Lower lobe of right lung (tissue), 2 donors: ENCODE measurements at regions not wholly inside any gene's neighbourhood (a gene's known extent, or its start where the extent isn't known, plus 50 kb on each side); places are given as distances from the start of the nearest gene placed in this dataset.
"Not testable (repeated sequence)": the region's sequence is repeated elsewhere in the genome, so short reads cannot be mapped to it uniquely, and the experiment has no call there.

Source experiments
- ATAC-seq, 2 donors: fragments of 200-7000 bp; cut with Tn5 transposase; one replicate each; pipeline ENCODE4 v1.9.1; 2020 to 2022; ENCODE audit warnings: mild to moderate bottlenecking in 2 of 2, moderate library complexity in 2 of 2
- DNase-seq: peaks from one replicate; pipeline ENCODE4 v3.0.0-alpha.2; 2020
- H3K27ac ChIP-seq: fragments of 200-600 bp; one replicate; pipeline ENCODE4 v1.8.0; 2022
- H3K27me3 ChIP-seq: fragments of 200-600 bp; one replicate; pipeline ENCODE4 v1.8.0; 2022; ENCODE audit warnings: low read depth
- H3K36me3 ChIP-seq: fragments of 200-600 bp; one replicate; pipeline ENCODE4 v1.8.0; 2022; ENCODE audit warnings: mild to moderate bottlenecking
- H3K4me1 ChIP-seq: fragments of 200-600 bp; one replicate; pipeline ENCODE4 v1.8.0; 2022
- H3K4me3 ChIP-seq: fragments of 200-600 bp; one replicate; pipeline ENCODE4 v1.8.0; 2022; ENCODE audit warnings: mild to moderate bottlenecking
- H3K9me3 ChIP-seq: fragments of 200-600 bp; one replicate; pipeline ENCODE4 v1.8.0; 2022
- intact Hi-C: fragments of 100-400 bp; cut with DNase I; formaldehyde crosslinking; loops from one replicate; pipeline ENCODE4 v1.11.0; 2022
- TF ChIP-seq, protein P1 (sequence below): fragments of 200-600 bp; IDR thresholded peaks from one replicate; pipeline ENCODE4 v1.8.0; 2022; ENCODE audit warnings: antibody characterized with exemption, mild to moderate bottlenecking
- donor health status: DM: no; HTN: yes; CAD: no; lungs with severe emphysema.

GRCh38 chr10:101280511-101280910, 51.2 kb upstream of the LBX1 start:
- Histone ChIP-seq H3K4me1 (peaks cover 3% of the 10 kb centered on the region), H3K27ac (no peak overlapping the region), H3K4me3 (no peak overlapping the region), H3K27me3 (peaks cover 47% of the 10 kb centered on the region), H3K36me3 (no peaks in the 10 kb centered on the region), H3K9me3 (no peaks in the 10 kb centered on the region)
- no peak for DNase-seq
- intact Hi-C loops = no loop called here
- TF ChIP-seq, protein P1, sequence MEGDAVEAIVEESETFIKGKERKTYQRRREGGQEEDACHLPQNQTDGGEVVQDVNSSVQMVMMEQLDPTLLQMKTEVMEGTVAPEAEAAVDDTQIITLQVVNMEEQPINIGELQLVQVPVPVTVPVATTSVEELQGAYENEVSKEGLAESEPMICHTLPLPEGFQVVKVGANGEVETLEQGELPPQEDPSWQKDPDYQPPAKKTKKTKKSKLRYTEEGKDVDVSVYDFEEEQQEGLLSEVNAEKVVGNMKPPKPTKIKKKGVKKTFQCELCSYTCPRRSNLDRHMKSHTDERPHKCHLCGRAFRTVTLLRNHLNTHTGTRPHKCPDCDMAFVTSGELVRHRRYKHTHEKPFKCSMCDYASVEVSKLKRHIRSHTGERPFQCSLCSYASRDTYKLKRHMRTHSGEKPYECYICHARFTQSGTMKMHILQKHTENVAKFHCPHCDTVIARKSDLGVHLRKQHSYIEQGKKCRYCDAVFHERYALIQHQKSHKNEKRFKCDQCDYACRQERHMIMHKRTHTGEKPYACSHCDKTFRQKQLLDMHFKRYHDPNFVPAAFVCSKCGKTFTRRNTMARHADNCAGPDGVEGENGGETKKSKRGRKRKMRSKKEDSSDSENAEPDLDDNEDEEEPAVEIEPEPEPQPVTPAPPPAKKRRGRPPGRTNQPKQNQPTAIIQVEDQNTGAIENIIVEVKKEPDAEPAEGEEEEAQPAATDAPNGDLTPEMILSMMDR = no peak
- ATAC-seq = no peak

GRCh38 chr10:101280921-101281320, 51.7 kb upstream of the LBX1 start:
- H3K4me1 ChIP-seq, ATAC-seq, H3K9me3 ChIP-seq, H3K4me3 ChIP-seq, H3K36me3 ChIP-seq, intact Hi-C loops, DNase-seq, H3K27ac ChIP-seq: not testable (repeated sequence)
- H3K27me3 ChIP-seq = peaks cover 51% of the 10 kb centered on the region

- Histone ChIP-seq H3K27ac (no peak overlapping the region), H3K27me3 (peaks cover 70% of the 10 kb centered on the region), H3K4me3 (no peak overlapping the region), H3K36me3 (no peaks in the 10 kb centered on the region), H3K4me1 (peaks cover 3% of the 10 kb centered on the region), H3K9me3 (no peaks in the 10 kb centered on the region)
- intact Hi-C loops = no loop called here
- ATAC-seq = no peak
- TF ChIP-seq, protein P1 = no peak
- DNase-seq = no peak
These were observed 53.7 kb upstream of the LBX1 start for GRCh38 chr10:101282947-101283346.

DNA sequence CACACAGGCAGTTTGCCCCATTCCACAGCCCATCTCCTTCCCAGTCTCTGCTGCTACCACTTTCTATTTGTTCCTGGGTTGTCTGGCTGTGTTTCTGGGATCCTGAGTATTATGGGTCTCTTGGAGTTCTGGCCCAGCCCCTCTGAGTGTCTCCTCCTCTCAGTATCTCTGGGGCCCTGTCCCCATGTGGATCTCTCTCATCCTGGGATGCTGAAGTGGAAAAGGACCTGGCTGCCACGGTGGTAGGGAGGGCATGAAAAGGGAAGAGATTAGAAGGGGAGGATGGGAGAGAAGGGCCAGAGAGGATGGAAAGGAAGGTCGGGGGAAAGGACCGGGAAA, 54.5 kb upstream of the LBX1 start:
- H3K27me3 ChIP-seq = peaks cover 76% of the 10 kb centered on the region
- intact Hi-C loops = no loop called here
- peaks cover 3% of the 10 kb centered on the region for H3K4me1 ChIP-seq
- ATAC-seq (no peak), DNase-seq (no peak)
- TF ChIP-seq, protein P1 = no peak
- no peak overlapping the region for H3K4me3 ChIP-seq
- H3K27ac ChIP-seq = no peak overlapping the region
- no peaks in the 10 kb centered on the region for H3K9me3 ChIP-seq
- H3K36me3 ChIP-seq = no peaks in the 10 kb centered on the region

DNA sequence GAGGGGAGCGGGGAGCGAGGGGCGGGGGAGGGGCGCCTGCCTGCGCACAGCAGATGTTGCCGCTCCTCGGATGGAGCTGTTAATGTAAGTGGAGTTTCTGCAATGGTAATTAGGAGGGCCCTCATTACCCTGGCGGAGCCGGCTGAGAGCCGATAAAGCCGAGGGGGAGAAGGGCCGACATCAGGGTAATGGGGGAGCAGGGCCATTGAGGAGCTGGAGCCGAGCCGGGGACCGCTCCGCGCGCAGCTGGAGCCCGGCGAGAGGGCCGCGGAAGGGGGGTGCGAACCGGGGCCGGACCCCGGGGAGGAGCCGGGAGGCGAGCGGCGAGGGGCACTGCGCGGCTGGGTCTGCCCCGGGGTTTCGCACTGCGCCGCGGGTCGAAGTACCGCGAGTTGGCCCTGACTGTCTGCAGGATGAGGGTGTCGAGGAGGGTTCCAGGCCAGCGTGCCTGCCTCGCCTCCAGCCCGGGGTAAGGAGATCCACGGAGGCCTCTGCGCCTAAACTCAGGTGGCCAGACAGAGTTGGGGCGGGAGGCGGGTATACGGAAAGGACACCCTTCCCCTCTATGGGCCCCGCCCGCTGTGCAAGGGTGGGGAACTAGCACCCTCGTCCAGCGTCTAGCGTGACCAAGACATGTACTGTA, 55.0 kb upstream of the LBX1 start:
- Histone ChIP-seq H3K4me3 (no peak overlapping the region), H3K9me3 (no peaks in the 10 kb centered on the region), H3K27me3 (peaks cover 79% of the 10 kb centered on the region), H3K36me3 (no peaks in the 10 kb centered on the region), H3K27ac (no peak overlapping the region), H3K4me1 (peaks cover 3% of the 10 kb centered on the region)
- TF ChIP-seq, protein P1 = no peak
- DNase-seq (no peak), ATAC-seq (peak; percentile 19 to 21)
- intact Hi-C loops = no loop called here

- DNase-seq (no peak), ATAC-seq (no peak)
- intact Hi-C loops = no loop called here
- Histone ChIP-seq H3K27ac (no peak overlapping the region), H3K4me3 (no peak overlapping the region), H3K9me3 (no peaks in the 10 kb centered on the region), H3K4me1 (peaks cover 3% of the 10 kb centered on the region), H3K36me3 (no peaks in the 10 kb centered on the region), H3K27me3 (peaks cover 81% of the 10 kb centered on the region)
- TF ChIP-seq, protein P1 = no peak
These were observed 55.6 kb upstream of the LBX1 start for GRCh38 chr10:101284744-101285463.
